K562 (cell line): ENCODE measurements at regions not wholly inside any gene's neighbourhood (a gene's known extent, or its start where the extent isn't known, plus 50 kb on each side); places are given as distances from the start of the nearest gene placed in this dataset.

ENCODE experiments used
- COPS2 ChIP-seq: fragments of 450-650 bp; conservative IDR thresholded peaks from 2 replicates; pipeline ENCODE4 v1.6.1; 2016; ENCODE audit warnings: mild to moderate bottlenecking, moderate library complexity
- EZH2 ChIP-seq: IDR thresholded peaks from 2 replicates; pipeline ENCODE4 v1.6.1; 2012; ENCODE audit warnings: low read depth, mild to moderate bottlenecking, inconsistent platforms, low read length, borderline replicate concordance
- FUS ChIP-seq: fragments of 200-400 bp; formaldehyde crosslinking; optimal IDR thresholded peaks from 2 replicates; pipeline ENCODE3; 2017; ENCODE audit warnings: low read depth, low read length
- KAT8 ChIP-seq: fragments of 450-650 bp; IDR thresholded peaks from 2 replicates; pipeline ENCODE4 v1.6.1; 2016; ENCODE audit warnings: low read depth, mild to moderate bottlenecking
- MCM3 ChIP-seq: fragments of 450-650 bp; IDR thresholded peaks from 2 replicates; pipeline ENCODE4 v1.6.1; 2016
- MECOM ChIP-seq: fragments of 250-450 bp; sonication (Bioruptor Pico); IDR thresholded peaks from 2 replicates; pipeline ENCODE4 v1.8.0; 2022; ENCODE audit warnings: inconsistent platforms
- MEIS2 ChIP-seq: fragments of 450-650 bp; IDR thresholded peaks from 2 replicates; pipeline ENCODE4 v1.6.1; 2014; ENCODE audit warnings: mild to moderate bottlenecking; ENCODE audit not compliant: partially characterized antibody
- POLR2A ChIP-seq: fragments of 450-650 bp; conservative IDR thresholded peaks from 2 replicates; pipeline ENCODE4 v1.6.1; 2016
- RAD51 ChIP-seq: fragments of 450-650 bp; IDR thresholded peaks from 2 replicates; pipeline ENCODE4 v1.7.1; 2016; ENCODE audit warnings: low read depth, mild to moderate bottlenecking, borderline replicate concordance
- SREBF2 ChIP-seq: sonication (generic); formaldehyde crosslinking; IDR thresholded peaks from 2 replicates; pipeline ENCODE4 v1.4.0; 2020; ENCODE audit warnings: mild to moderate bottlenecking, missing genetic modification reagents
- ZNF24 ChIP-seq: fragments of 450-650 bp; IDR thresholded peaks from 2 replicates; pipeline ENCODE4 v1.6.1; 2016
- ZNF785 ChIP-seq: fragments of 250-450 bp; sonication (Bioruptor Pico); IDR thresholded peaks from 2 replicates; pipeline ENCODE4 v1.4.0; 2020; ENCODE audit warnings: mild to moderate bottlenecking
- TF ChIP-seq, protein P1 (sequence below), 3 experiments: IDR thresholded peaks in 2 of 3; conservative IDR thresholded peaks in 1 of 3; 2 replicates each; pipeline ENCODE4 v1.5.1; 2011 to 2012; ENCODE audit warnings: low read length in 3 of 3, mild to moderate bottlenecking in 3 of 3, control low read depth in 2 of 3, improper control_type of control experiment in 1 of 3, inconsistent platforms in 1 of 3, low read depth in 1 of 3, mixed read lengths in 1 of 3, moderate library complexity in 1 of 3; ENCODE audit not compliant: insufficient read depth in 2 of 3

DNA sequence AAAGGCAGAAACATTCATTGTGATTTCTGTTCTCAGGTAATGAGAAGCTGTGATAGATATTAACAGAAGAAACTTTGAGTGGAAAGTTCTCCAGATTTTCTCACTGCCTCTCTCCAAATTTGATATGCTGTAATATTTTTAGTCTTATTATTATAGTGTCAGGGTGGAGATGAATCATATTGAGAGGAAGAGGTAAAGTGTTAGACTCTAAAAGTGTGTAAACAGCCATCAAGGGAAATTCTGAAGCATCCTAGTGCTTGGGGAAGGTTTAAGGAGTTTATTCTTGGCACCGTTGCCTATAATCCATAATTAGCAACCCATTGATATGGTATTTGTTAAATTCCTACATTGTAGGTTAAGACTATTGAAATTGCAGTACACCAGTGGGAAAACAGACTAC lies 104.7 kb upstream of the NABP1 start:
- TF ChIP-seq COPS2 (no peak), SREBF2 (no peak), MCM3 (no peak), POLR2A (no peak), KAT8 (no peak), MECOM (CRISPR knock-in tag) (no peak), EZH2 (no peak), ZNF785 (CRISPR knock-in tag) (no peak), MEIS2 (no peak), ZNF24 (no peak), FUS (no peak), RAD51 (no peak)
- TF ChIP-seq, protein P1, sequence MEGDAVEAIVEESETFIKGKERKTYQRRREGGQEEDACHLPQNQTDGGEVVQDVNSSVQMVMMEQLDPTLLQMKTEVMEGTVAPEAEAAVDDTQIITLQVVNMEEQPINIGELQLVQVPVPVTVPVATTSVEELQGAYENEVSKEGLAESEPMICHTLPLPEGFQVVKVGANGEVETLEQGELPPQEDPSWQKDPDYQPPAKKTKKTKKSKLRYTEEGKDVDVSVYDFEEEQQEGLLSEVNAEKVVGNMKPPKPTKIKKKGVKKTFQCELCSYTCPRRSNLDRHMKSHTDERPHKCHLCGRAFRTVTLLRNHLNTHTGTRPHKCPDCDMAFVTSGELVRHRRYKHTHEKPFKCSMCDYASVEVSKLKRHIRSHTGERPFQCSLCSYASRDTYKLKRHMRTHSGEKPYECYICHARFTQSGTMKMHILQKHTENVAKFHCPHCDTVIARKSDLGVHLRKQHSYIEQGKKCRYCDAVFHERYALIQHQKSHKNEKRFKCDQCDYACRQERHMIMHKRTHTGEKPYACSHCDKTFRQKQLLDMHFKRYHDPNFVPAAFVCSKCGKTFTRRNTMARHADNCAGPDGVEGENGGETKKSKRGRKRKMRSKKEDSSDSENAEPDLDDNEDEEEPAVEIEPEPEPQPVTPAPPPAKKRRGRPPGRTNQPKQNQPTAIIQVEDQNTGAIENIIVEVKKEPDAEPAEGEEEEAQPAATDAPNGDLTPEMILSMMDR (IDR thresholded peaks at IDR 0.05 in 2 of 3, conservative IDR thresholded peaks at IDR 0.05 in 1 of 3; ENCODE audit: insufficient read depth in 2 of 3, low read depth in 1 of 3, low read length in 3 of 3), result no peak
